UCSD-AML1 (cell line): ENCODE measurements at regions not wholly inside any gene's neighbourhood (a gene's known extent, or its start where the extent isn't known, plus 50 kb on each side); places are given as distances from the start of the nearest gene placed in this dataset.
"Not testable (repeated sequence)": the region's sequence is repeated elsewhere in the genome, so short reads cannot be mapped to it uniquely, and the experiment has no call there.

ENCODE experiments used
- DNase-seq: peaks from one replicate; lab custom pipeline; 2025; ENCODE audit not compliant: unreplicated experiment; lab: John Stamatoyannopoulos, UW

DNA sequence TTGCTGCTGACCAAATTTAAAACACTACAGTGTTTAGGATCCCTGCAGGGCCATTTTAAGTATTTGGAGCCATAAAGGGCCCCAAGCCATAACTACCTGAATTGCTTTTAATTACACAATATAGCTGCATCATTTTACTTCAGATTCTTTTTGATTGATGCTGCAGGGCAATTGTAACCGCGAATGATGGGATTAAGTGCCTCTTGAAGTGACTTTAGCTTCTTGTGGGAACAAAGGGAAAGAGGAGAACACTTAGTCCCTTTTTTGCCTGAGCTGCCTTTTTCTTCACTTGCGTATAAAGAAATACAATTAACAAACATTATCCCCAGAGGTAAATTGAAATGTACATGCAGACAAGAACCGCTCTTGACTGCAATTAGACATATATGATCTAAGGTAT, 228.5 kb downstream of the ZIC5 start:
- no peak for DNase-seq

DNA sequence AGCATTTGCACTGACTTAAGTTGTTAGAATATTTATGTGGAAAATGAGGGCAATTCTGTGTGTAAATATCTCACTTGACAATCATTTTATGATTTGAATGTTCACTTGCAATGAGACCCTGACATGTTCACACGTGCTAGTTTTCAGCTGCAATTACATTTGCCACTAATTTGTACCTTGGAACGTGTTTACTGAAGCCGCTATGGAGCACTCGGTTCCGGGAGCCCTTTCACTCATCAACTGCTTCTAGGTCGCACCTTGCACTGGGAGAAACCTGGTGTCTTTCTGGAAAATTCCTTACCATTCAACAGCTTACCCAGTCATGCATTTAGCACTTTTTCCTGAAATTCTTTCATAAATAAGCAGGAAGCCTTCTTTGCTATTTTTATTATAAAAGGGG, 229.6 kb downstream of the ZIC5 start:
- DNase-seq = no peak

DNA sequence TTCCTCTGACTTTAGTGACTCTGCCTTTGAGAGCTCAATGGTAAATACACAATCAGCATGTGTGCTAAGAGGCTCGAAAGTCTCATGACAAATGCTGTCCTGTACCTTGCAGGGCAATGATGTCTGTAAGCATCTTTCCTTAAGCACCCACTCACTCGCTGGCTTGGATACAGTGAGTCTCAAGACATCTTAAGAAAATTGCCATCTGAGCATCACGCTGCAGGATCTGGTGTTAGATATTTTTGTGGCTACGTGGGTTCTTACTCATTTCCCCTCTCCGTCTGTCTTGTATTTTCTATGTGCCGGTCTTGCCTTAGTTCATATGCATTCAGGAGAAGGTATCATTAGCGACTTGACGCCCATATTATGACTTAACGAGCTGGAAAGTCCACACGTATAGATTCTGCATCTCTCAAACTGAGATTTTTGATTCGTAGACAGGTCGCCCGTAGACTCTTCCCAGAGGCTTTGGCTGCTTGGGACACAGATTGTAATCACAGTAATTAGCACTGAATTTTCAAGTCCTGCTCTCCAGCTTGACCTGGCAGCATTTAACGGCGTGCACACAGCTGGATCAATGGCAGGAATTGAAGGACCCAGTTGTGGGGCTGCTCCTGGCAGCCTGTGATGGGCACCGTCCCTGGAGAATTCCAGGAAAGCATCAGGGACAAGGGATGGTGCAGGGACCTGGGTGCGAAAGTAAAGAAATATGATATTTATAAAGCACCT, 231.2 kb downstream of the ZIC5 start:
- DNase-seq = no peak

DNA sequence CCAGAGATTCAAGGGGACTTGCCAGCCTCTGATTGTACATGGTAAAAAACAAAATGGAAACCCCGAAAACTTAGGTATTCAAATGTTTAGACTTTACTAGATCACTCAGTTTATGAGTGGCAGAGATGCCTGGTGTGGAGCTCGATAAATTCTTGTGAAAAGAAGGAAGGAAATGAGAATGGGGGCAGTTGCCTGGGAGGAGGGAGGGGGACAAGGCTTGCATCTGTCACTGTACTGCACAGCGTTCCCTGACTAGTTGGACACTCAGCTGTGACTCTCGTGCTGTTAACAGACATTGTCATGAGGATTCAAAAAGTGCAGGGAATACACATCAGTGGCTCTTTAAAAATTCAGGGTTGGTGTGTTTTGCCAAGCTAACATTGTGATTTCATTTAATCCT, 232.9 kb downstream of the ZIC5 start:
- peak; percentile 36 for DNase-seq

DNA sequence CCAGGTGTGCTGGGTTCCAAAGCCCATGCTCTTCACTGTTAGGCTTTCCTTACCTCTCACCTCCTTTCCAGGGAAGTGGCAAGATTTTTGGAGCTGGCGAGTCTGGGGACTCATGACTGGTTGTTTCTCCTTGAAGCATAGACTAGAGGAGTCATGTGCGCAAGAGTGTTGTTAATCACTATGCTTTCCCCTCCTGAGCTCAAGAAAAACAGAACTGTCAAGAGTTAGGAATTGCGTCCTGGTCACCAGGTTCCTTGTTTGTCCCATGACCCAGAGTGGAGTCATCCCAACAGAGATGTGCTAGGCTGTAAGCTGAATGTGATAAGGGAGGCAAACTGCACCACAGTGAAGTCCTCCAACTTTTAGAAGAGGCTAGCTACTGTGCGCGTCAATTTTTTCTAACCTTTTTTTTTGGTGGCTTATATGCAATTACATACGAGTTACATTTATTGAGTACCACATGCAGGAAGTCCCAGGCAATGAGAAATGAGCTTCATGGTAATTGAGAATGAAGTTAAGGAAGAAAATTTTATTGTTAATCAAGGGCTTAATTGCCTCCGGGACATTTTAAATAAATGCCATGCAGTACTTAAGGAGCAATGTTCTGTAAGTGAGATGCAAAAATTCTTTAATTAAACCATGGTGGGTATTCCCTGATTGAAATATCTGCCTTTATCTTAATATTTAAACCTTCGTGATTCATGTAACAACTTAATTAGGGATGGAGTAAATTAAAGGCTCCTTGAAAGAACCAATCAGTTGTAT, 233.9 kb downstream of the ZIC5 start:
- DNase-seq = no peak

DNA sequence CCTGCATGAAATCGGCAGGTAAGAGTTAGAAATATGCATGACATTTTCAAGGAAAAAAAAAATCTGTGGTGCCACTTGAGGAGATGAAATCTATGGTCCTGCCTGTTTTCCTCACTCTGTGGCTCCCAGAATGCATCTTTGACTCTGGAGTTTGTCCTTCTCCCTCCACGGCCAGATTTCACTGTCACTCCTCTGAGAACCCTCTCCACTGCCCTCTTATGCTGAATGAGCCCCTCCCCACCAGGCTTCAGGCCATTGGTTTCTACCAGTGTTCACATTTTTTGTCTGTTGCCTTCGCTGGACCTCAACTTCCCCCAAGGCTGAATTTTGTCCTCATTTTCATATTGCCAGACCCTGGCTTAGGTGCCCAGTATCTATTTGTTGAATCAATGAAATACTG, 235.0 kb downstream of the ZIC5 start:
- no peak for DNase-seq

DNA sequence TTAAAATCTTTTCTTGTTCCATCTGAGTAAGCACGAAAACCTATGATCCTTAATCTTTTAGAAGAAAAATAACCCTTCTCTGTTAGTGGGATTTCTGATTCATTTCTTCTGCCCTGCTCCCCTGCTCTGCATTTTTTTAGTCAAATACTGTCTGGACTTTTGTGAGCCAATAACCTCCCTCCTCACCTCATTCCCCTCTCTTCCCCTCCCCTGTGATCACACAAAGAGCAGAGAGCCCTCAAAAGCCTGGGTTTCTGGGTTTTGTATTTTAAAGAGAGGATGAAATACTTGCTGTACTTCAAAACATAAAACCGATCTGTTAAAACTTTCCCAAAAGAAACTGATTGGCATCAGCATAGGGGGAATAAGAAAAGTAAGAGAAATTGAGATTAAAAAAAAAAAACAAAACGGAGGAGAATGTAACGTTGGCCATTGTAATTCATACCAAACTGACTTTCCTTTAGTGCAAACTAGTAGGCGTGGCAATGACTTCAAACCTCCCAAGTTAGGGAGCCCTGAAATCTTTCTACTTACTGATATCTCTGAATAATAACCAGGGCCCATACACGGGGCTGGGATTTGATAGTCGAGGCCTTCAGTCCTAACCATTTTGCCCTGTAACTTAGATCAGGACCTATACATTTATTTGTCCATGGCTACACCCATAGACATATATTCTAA, 232.9 kb downstream of the TM9SF2 start:
- DNase-seq = no peak

DNA sequence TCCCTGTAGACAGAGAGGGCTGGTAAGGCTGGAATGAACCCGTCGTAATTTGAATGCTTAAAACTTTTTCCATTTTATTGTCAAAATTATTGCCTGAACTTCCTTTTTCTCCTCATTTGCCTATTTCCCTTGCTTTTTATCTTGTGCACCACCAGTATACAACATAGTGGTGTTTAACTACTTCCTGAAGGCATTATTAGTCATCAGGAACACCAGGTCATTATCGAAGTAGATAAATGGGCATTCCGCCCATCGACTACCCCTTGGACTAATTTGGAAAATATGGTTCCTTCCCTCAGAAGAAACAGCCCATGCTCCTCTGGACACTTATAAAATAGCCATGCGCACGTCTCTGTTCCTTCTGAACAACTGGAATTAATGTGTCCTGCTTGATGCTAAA, 232.1 kb downstream of the TM9SF2 start:
- no peak for DNase-seq

DNA sequence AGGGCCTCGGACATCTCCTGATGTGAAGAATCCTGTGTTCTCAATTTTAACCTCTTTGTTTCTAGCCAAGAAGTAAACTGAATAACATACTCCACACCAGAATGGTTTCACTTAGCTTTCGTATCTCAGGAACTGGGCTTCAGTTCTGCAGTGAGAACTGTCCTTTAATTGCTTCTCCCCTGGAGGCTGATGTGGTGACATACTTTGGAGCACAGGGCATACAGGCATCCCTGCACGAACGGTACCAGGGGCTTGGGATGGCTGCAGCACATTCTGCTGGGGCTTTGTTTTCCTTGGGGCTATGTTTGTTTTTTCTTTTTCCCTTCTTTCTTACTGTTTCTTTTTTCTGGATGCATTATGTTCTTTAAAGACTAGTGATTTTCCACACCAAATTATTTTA, 230.5 kb downstream of the TM9SF2 start:
- DNase-seq = no peak

DNA sequence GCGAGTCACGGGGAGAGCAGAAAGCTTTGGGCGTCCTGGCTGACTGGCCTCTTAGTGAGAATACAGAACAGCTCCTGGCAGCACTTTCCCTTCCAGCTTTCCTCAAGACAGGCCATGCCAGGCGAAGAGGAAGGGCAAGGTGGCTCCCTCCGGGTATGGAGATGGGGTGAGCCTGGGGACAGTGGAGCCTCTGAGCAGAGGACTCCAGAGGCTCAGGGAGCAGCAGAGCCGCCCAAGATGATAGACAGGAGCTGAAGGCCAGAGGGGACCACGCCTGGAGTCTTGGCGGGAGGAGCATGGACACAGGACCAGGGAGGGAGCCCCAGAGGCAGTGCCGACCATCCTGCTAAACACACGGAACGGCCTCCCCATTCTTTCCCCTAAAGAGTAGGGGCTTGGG, 229.1 kb downstream of the TM9SF2 start:
- no peak for DNase-seq

DNA sequence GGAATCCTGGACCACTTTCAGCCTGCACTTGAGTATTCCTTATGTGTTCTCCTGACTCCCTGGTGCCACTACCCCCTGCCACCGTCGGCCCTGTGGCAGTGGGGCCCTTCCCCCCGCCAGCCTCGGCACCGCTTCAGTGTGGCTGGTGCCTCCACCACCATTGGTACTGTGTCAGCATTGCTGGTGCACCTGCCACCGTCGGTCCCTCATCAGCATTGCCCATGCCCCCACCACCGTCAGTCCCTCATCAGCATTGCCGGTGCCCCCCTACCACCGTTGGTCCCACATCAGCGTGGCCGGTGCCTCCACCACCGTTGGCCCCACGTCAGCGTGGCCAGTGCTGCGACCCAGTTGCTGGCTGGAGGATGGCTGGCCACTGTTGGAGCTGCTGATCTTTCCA, 228.5 kb downstream of the TM9SF2 start:
- no peak for DNase-seq

DNA sequence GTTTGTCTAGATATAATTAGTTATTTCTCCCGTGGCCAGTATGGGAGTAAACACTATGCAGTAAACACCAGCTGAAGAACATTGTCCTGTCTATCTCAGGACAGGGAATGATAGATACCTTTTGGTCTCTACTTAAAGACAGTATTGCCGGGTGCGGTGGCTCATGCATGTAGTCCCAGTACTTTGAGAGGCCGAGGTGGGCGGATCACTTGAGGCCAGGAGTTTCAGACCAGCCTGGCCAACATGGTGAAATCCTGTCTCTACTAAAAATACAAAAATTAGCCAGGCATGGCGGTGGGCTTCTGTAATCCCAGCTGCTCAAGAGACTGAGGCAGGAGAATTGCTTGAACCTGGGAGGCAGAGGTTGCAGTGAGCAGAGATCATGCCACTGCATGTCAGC, 226.4 kb downstream of the TM9SF2 start:
- DNase-seq = not testable (repeated sequence)

DNA sequence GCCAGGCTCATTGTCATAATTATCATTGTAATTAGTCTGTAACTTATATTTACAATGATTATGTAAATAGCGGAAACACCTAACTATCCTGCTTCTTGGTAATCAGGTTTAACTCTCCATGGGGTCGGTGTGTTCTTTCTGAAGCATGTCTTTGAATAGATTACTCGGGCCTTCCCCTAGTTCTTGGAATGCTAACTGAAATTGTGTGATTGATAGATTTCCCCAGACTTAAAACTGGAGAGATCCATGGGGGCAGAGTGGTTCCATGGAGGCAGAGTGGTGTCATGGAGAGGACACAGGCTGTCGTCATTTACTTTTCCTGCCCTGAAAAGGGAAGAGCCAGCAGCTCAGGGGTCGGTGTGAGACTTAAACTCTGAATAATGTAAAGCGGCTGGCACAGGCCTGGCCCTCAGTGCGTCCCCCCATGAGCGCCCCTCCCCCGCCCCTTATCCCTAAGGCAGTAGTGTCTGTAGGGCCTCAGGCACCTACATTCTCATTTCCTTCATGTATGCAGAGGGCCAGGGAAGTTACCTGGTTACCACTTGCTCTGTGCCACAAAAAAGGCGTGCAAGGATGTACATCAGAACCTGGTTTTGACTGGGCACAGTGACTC, 225.1 kb downstream of the TM9SF2 start:
- no peak for DNase-seq

DNA sequence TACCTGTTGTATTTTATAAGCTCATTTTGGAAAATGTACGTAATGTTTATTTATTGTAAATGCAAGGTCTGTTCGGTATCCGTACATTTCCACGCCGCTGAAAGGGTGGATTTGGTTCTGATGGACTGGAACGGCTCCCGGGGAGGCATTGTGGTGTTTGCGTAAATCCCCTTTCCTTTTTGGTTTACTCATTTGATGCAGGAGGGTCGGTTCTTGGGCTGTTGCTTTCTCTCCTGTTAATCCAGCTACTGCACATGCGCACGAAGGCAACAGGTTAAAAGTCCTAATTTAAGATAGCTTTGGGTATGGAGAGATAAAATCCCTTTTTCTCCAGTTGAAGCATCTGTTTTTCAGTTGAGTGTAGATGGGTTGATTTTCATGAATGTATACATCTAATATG, 224.4 kb downstream of the TM9SF2 start:
- DNase-seq = no peak

DNA sequence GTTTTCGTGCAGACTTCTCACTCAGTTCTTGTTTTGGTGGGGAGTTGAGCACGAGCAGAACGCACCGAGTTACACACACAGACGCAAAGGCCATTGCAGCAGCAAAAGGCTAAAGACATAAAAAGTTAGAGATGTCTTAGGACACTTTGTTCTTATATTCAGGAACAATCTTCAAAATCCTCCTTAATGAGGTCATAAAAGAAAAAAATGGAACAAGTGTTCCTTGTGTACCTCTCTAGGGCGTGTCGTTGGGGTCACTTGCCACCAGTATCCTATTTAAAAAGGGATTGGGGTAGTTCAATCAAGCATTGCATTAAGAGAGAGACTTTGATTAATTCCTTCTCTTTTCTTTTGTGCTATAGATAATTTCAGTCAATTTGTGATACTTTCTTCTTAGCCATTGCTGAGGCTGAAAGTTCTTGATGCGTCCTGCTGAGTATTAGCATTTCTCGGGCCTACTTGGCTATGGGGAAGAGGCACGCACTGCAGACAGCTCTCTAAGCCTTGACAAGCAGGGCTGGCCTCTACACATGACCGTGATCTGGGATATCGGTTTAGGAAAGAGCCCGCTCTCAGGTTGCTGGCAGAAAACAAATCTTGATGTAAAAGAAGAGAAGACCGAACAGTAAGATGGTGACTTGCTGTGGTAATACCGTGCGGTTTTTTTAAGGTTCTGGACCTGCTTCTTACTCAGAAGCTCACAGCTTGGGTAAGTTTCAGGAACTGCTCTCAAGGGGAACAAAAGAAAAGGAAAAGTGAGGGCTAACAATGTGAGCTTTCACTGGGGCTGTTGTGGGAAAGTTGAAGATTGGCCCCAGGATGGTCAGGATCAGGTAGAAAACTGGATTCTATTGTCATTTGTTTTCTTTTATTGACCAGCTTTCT, 223.6 kb downstream of the TM9SF2 start:
- no peak for DNase-seq

DNA sequence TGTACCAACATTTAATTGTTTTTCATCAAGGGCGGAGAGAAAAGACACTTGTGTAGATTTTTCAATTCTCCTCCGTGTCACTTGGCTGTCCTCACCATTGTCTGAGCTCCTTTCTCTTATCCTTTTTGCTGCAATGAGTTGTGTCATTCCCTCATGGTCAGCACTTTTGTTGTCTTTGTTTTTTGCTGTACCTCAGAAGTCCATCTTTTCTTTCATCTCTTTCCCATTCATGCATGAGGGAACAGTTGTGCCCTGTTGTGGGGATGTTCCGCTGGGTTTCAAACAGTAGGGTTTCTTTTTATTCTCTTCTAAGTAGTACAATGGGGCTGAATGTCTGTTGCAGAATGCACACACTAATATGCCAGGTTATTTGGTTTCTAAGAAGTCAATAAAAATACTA, 222.6 kb downstream of the TM9SF2 start:
- no peak for DNase-seq

DNA sequence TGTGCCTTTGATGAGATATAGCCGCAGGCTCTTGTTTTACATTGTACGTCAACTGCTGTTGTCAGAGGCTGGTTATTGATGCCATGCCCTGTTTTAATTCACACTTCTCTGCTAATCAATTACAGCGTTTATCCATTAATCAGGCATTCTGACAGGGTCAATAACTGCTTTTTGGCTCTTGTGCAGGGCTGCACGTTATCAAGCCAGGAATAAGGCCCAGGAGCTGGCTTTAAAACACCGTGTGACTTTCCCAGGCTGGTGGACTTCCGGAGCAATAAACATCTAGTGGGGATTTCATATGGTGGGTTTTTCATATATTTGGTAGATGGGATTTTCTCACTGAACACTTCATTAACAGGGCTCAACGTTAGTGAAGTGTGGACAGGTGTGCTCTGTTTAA, 221.7 kb downstream of the TM9SF2 start:
- no peak for DNase-seq

DNA sequence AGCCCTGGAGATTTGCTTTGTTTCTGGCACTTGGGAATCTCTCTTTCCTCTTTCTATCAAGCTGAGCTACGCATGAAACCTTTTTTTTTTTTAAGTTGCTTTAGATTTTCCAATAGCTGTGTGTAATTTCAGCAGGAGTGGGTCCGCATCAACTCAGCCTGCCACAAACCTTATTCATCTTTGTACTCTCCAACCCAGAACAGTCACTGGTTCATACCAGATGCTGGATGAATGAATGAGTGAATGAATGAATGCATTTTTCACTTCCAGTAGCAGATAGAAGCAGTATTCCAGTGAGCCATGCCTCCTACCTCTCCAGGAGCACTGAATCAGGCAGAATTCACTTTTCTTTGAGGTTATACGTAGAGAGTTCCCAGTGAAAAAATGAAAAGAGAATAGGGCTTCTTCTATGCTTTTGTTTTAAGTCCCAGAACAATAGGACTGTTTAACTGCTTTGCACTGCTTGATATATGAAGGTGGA, 221.1 kb downstream of the TM9SF2 start:
- DNase-seq = no peak

DNA sequence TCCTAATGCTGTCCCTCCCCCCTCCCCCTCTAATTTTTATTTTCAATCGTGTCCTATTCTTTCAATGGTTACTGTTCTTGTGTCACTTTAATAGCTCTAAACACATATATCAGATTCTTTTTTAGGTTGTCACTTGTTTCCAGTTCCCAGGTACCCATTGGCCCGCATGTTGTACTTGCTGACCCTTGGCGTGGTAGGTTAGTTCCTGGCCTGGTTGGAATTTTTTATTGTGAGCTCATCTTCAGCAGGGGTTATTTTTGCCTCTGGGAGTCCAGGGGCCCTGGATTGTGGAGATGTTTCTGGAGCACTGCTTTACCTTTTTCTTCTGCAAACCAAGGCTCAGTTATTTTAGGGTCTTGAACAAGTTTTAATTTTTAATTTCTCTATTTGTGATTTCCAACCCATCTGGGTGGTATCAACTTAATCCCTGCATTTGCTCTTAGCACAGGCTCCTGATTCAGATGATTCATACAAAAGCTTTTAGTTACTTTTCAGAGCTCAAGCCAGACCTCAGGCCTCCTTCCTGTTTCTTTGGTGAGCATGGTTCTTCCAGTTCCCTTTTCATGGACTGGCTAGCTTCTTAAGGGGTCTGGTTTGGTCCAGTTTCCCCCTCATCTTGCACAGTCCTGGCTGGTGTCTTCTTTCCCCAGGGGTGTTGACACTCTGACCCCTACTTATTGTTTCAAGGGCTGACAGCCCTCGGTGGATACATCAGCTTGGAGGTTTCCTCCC, 220.5 kb downstream of the TM9SF2 start:
- no peak for DNase-seq
